NCI-H2227 (cell line): ENCODE measurements at regions not wholly inside any gene's neighbourhood (a gene's known extent, or its start where the extent isn't known, plus 50 kb on each side); places are given as distances from the start of the nearest gene placed in this dataset.
"Not testable (repeated sequence)": the region's sequence is repeated elsewhere in the genome, so short reads cannot be mapped to it uniquely, and the experiment has no call there.

Experiments used
- DNase-seq: peaks from one replicate; lab custom pipeline; 2025; ENCODE audit not compliant: unreplicated experiment; lab: John Stamatoyannopoulos, UW

- DNase-seq: no peak
Measured at GRCh38 chr2:129801575-129801974, 177.9 kb upstream of the RAB6C start.

- DNase-seq: peak; percentile 51
Measured at GRCh38 chr2:129802290-129802689, 177.2 kb upstream of the RAB6C start.

GRCh38 chr2:129803032-129803431 is 176.4 kb upstream of the RAB6C start:
- DNase-seq: peak; percentile 77

- DNase-seq: no peak
Measured at GRCh38 chr2:129803871-129804270, 175.6 kb upstream of the RAB6C start.

GRCh38 chr2:129805899-129806298 is 173.6 kb upstream of the RAB6C start:
- DNase-seq: no peak

- DNase-seq: no peak
Measured at GRCh38 chr2:129806317-129806716, 173.1 kb upstream of the RAB6C start.

GRCh38 chr2:129806990-129807389 is 172.5 kb upstream of the RAB6C start:
- DNase-seq: no peak

- DNase-seq: not testable (repeated sequence)
Measured at GRCh38 chr2:129807642-129808338, 171.7 kb upstream of the RAB6C start.

GRCh38 chr2:129810521-129810920 is 168.9 kb upstream of the RAB6C start:
- no peak for DNase-seq

GRCh38 chr2:129812071-129812470 is 167.4 kb upstream of the RAB6C start:
- DNase-seq: no peak

- DNase-seq: no peak
Measured at GRCh38 chr2:129812654-129813053, 166.8 kb upstream of the RAB6C start.

- no peak for DNase-seq
Measured at GRCh38 chr2:129813404-129813803, 166.1 kb upstream of the RAB6C start.

GRCh38 chr2:129816813-129817574 is 162.5 kb upstream of the RAB6C start:
- DNase-seq: no peak

GRCh38 chr2:129819855-129820254 is 159.6 kb upstream of the RAB6C start:
- no peak for DNase-seq

- DNase-seq: no peak
Measured at GRCh38 chr2:129820908-129821307, 158.6 kb upstream of the RAB6C start.

GRCh38 chr2:129821445-129821844 is 158.0 kb upstream of the RAB6C start:
- DNase-seq: no peak

- no peak for DNase-seq
Measured at GRCh38 chr2:129823044-129823443, 156.4 kb upstream of the RAB6C start.

- no peak for DNase-seq
Measured at GRCh38 chr2:129827311-129828090, 152.0 kb upstream of the RAB6C start.

GRCh38 chr2:129828792-129829191 is 150.7 kb upstream of the RAB6C start:
- no peak for DNase-seq

- no peak for DNase-seq
Measured at GRCh38 chr2:129829588-129829987, 149.9 kb upstream of the RAB6C start.

- DNase-seq: no peak
Measured at GRCh38 chr2:129831018-129831417, 148.4 kb upstream of the RAB6C start.

- DNase-seq: not testable (repeated sequence)
Measured at GRCh38 chr2:129833465-129833864, 146.0 kb upstream of the RAB6C start.
